ENCODE measurements at regions not wholly inside any gene's neighbourhood (a gene's known extent, or its start where the extent isn't known, plus 50 kb on each side); places are given as distances from the start of the nearest gene placed in this dataset.

DNA sequence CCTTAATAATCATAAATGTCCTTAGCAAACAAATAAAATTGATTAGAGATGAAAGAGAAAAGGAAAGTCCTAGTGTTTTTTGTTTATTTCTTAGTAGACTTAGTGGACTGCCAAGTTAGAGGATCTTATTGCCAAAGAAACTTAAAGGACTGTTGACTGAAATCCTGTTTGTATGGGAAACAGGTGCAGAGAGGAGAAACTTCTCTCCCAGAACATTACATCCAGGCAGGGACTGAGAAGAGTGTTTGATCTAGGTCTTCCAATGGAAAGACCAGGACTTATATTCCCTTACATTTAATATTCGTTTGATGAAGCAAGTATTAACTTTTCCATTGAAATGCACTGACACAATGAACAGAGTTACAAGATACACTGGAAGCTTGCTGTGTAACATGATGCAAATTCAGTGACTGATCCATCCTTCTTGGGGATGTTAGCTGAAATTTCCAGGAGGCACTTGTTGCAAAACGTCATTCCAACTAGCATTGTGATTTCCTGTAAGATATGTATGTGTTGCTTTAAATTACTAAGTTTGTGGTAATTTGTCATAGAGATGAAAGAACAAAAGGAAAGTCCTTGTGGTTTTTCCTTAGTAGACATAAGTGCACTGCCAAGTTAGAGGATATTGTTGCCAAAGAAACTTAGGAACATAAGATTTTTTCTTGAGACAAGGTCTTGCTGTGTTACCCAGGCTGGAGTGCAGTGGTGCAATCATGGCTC, 505.6 kb downstream of the STIM2 start:
- Histone ChIP-seq H3K9me3 (ENCODE audit: control insufficient read depth, insufficient read depth, low read depth, low read length) (no peaks in the 10 kb centered on the region), H3K27me3 (ENCODE audit: control insufficient read depth, insufficient read depth, low read length) (no peaks in the 10 kb centered on the region), H3K36me3 (ENCODE audit: control insufficient read depth, insufficient read depth, low read length) (no peaks in the 10 kb centered on the region), H3K27ac (ENCODE audit: low read length) (no peak overlapping the region), H3K4me1 (ENCODE audit: control insufficient read depth, insufficient read depth, low read length) (no peaks in the 10 kb centered on the region), H3K4me3 (ENCODE audit: low read depth in 2 of 2, low read length in 2 of 2) (no peak overlapping the region)
- POLR2A ChIA-PET = no interaction called here
- DNase-seq (ENCODE audit: low read depth, low spot score) = no peak
- intact Hi-C loops (cut with micrococcal nuclease; ENCODE audit: unreplicated experiment) (no loop called here), in situ Hi-C loops (cut with HindIII; ENCODE audit: low pct_unique_long_range_greater_than_20kb, low sequenced_read_pairs) (no loop called here)
- BruUV-seq (replicated peaks) = no TSS peak
- TF ChIP-seq TCF7L2 (IDR thresholded peaks at IDR 0.05; ENCODE audit: low read depth, low read length) (no peak), REST (IDR thresholded peaks at IDR 0.05; ENCODE audit: insufficient read depth in 1 of 2, low read depth in 2 of 2, low read length in 1 of 2) (no peak), CTCF (IDR thresholded peaks at IDR 0.05) (no peak), POLR2AphosphoS5 (IDR thresholded peaks at IDR 0.05; ENCODE audit: low read depth, low read length) (no peak), SIN3A (IDR thresholded peaks at IDR 0.05; ENCODE audit: borderline replicate concordance, insufficient read depth, low read depth, low read length) (no peak)
- no peak for ATAC-seq
- CTCF ChIA-PET = no interaction called here

- TF ChIP-seq POLR2AphosphoS5 (IDR thresholded peaks at IDR 0.05; ENCODE audit: low read depth, low read length) (no peak), TCF7L2 (IDR thresholded peaks at IDR 0.05; ENCODE audit: low read depth, low read length) (no peak), SIN3A (IDR thresholded peaks at IDR 0.05; ENCODE audit: borderline replicate concordance, insufficient read depth, low read depth, low read length) (no peak), CTCF (IDR thresholded peaks at IDR 0.05) (no peak), REST (IDR thresholded peaks at IDR 0.05; ENCODE audit: insufficient read depth in 1 of 2, low read depth in 2 of 2, low read length in 1 of 2) (no peak)
- CTCF ChIA-PET = no interaction called here
- in situ Hi-C loops (cut with HindIII; ENCODE audit: low pct_unique_long_range_greater_than_20kb, low sequenced_read_pairs) = no loop called here
- DNase-seq (ENCODE audit: low read depth, low spot score) (no peak), ATAC-seq (no peak)
- no peaks in the 10 kb centered on the region for H3K27me3 ChIP-seq (ENCODE audit: control insufficient read depth, insufficient read depth, low read length)
- no peaks in the 10 kb centered on the region for H3K4me1 ChIP-seq (ENCODE audit: control insufficient read depth, insufficient read depth, low read length)
- H3K27ac ChIP-seq (ENCODE audit: low read length) = no peak overlapping the region
- no peak overlapping the region for H3K4me3 ChIP-seq (ENCODE audit: low read depth in 2 of 2, low read length in 2 of 2)
- H3K36me3 ChIP-seq (ENCODE audit: control insufficient read depth, insufficient read depth, low read length) = no peaks in the 10 kb centered on the region
- POLR2A ChIA-PET = no interaction called here
- no TSS peak for BruUV-seq (replicated peaks)
- H3K9me3 ChIP-seq (ENCODE audit: control insufficient read depth, insufficient read depth, low read depth, low read length) = no peaks in the 10 kb centered on the region
- intact Hi-C loops (cut with micrococcal nuclease; ENCODE audit: unreplicated experiment) = no loop called here
These were observed 508.1 kb downstream of the STIM2 start for GRCh38 chr4:27368781-27369180.

Data from Panc1 (cell line).